HepG2 (cell line): ENCODE measurements at regions not wholly inside any gene's neighbourhood (a gene's known extent, or its start where the extent isn't known, plus 50 kb on each side); places are given as distances from the start of the nearest gene placed in this dataset.

Experiments
- ATAC-seq: fragments of 200-7000 bp; cut with Tn5 transposase; 3 replicates; pipeline ENCODE4 v1.9.1; 2020; ENCODE audit warnings: mild to moderate bottlenecking, moderate library complexity
- BruUV-seq: library from RNA; stranded (reverse); fragments of 400-500 nt; replicated peaks from 2 replicates; lab custom pipeline; 2021; lab: Mats Ljungman, UMichigan
- CTCF ChIA-PET: fragments of 300-600 bp; formaldehyde crosslinking; extraction: SDS; loops from one replicate; lab custom pipeline; 2021; ENCODE audit warnings: low total read pairs, inconsistent platforms, low intra/inter-chr PET ratio; lab: Yijun Ruan, JAX
- POLR2A ChIA-PET: fragments of 350-600 bp; sonication (Branson Sonifier 250); formaldehyde crosslinking; loops from one replicate; lab custom pipeline; 2020; ENCODE audit warnings: antibody characterized with exemption, inconsistent platforms; lab: Yijun Ruan, JAX
- DNase-seq: peaks from one replicate; pipeline ENCODE4 v3.0.0-alpha.2; 2015; ENCODE audit warnings: low spot score
- FAIRE-seq: peaks from 3 replicates; lab custom pipeline; 2011; peaks lifted over from hg19 to GRCh38; lab: Jason Lieb, UNC
- H2AFZ ChIP-seq: one replicate; pipeline ENCODE4 v1.6.1; 2011; ENCODE audit warnings: low read length, inconsistent platforms
- H3K27ac ChIP-seq: fragments of 300-600 bp; 3 replicates; pipeline ENCODE4 v1.8.0; 2011; ENCODE audit warnings: mixed run types, mild to moderate bottlenecking, mixed read lengths, low read length, inconsistent platforms; ENCODE audit not compliant: insufficient read depth; ENCODE audit errors: extremely low read length
- H3K27me3 ChIP-seq, 2 experiments: fragments of 200-600 bp in 1 of 2; 2 replicates in 1 of 2; 3 replicates in 1 of 2; pipeline versions ENCODE4 v1.6.0 to v1.8.0; 2011; ENCODE audit warnings: low read length in 2 of 2, mild to moderate bottlenecking in 2 of 2, moderate library complexity in 2 of 2, inconsistent platforms in 1 of 2; ENCODE audit not compliant: insufficient read depth in 2 of 2, control insufficient read depth in 1 of 2
- H3K36me3 ChIP-seq, 2 experiments: fragments of 200-600 bp in 1 of 2; replicated peaks in 1 of 2; 2 replicates in 1 of 2; 3 replicates in 1 of 2; pipeline versions ENCODE4 v1.5.1 to v1.8.0; 2011; ENCODE audit warnings: low read length in 2 of 2, inconsistent platforms in 1 of 2; ENCODE audit not compliant: insufficient read depth in 2 of 2, control insufficient read depth in 1 of 2
- H3K4me1 ChIP-seq: 2 replicates; pipeline ENCODE4 v1.5.1; 2012; ENCODE audit warnings: low read length, inconsistent platforms; ENCODE audit not compliant: insufficient read depth
- H3K4me2 ChIP-seq: 2 replicates; pipeline ENCODE4 v1.6.0; 2011; ENCODE audit warnings: low read depth, low read length, inconsistent platforms
- H3K4me3 ChIP-seq, 3 experiments: fragments of 200-600 bp in 1 of 3; sonication (generic), shearing (Covaris generic) in 1 of 3; replicated peaks in 1 of 3; 2 replicates each; pipeline ENCODE4 v1.5.1; 2011 to 2016; ENCODE audit warnings: low read length in 3 of 3, inconsistent platforms in 2 of 3, low read depth in 2 of 3, mild to moderate bottlenecking in 2 of 3, control low read depth in 1 of 3, mixed read lengths in 1 of 3; ENCODE audit not compliant: insufficient read depth in 1 of 3
- H3K79me2 ChIP-seq: one replicate; pipeline ENCODE4 v1.6.1; 2011; ENCODE audit warnings: low read length, inconsistent platforms; ENCODE audit not compliant: insufficient read depth
- H3K9ac ChIP-seq: 2 replicates; pipeline ENCODE4 v1.6.0; 2011; ENCODE audit warnings: mild to moderate bottlenecking, low read depth, low read length, inconsistent platforms; ENCODE audit not compliant: insufficient read depth
- H3K9me3 ChIP-seq: 2 replicates; pipeline ENCODE4 v1.5.1; 2012; ENCODE audit warnings: mild to moderate bottlenecking, low read length
- H4K20me1 ChIP-seq: 2 replicates; pipeline ENCODE4 v1.6.0; 2011; ENCODE audit warnings: inconsistent platforms, mild to moderate bottlenecking, low read length, moderate library complexity; ENCODE audit not compliant: insufficient read depth
- AGO2 ChIP-seq: fragments of 200-400 bp; formaldehyde crosslinking; optimal IDR thresholded peaks from 2 replicates; pipeline ENCODE3; 2017; ENCODE audit warnings: mild to moderate bottlenecking, low read depth, low read length, moderate library complexity
- HOXA3 ChIP-seq: sonication (generic); formaldehyde crosslinking; IDR thresholded peaks from 2 replicates; pipeline ENCODE4 v1.5.0; 2020; ENCODE audit warnings: missing genetic modification reagents
- HOXA5 ChIP-seq: sonication (generic); formaldehyde crosslinking; IDR thresholded peaks from 2 replicates; pipeline ENCODE4 v1.4.0; 2020; ENCODE audit warnings: missing genetic modification reagents
- JARID2 ChIP-seq: sonication (generic); formaldehyde crosslinking; IDR thresholded peaks from 2 replicates; pipeline ENCODE4 v1.8.1; 2023; ENCODE audit warnings: missing genetic modification reagents, inconsistent platforms; ENCODE audit not compliant: insufficient replicate concordance
- NCOR1 ChIP-seq: fragments of 200-600 bp; sonication (generic); IDR thresholded peaks from 2 replicates; pipeline ENCODE4 v1.7.0; 2017; ENCODE audit warnings: antibody characterized with exemption, low read length, borderline replicate concordance
- POLR2A ChIP-seq, 2 experiments: IDR thresholded peaks; 2 replicates each; pipeline ENCODE4 v1.6.1; 2011; ENCODE audit warnings: low read depth in 2 of 2, low read length in 2 of 2, mild to moderate bottlenecking in 1 of 2, moderate library complexity in 1 of 2; ENCODE audit not compliant: insufficient read depth in 1 of 2
- SALL1 ChIP-seq: sonication (generic); formaldehyde crosslinking; IDR thresholded peaks from 2 replicates; pipeline ENCODE4 v1.8.0; 2022; ENCODE audit warnings: mild to moderate bottlenecking, missing genetic modification reagents
- SUZ12 ChIP-seq: fragments of 150-350 bp; IDR thresholded peaks from 2 replicates; pipeline ENCODE4 v1.6.1; 2014; ENCODE audit warnings: low read depth, low read length
- TOE1 ChIP-seq: sonication (generic); formaldehyde crosslinking; IDR thresholded peaks from 2 replicates; pipeline ENCODE4 v1.4.0; 2020; ENCODE audit warnings: mild to moderate bottlenecking, missing genetic modification reagents
- YEATS4 ChIP-seq: sonication (generic); formaldehyde crosslinking; IDR thresholded peaks from 2 replicates; pipeline ENCODE4 v1.4.0; 2020; ENCODE audit warnings: missing genetic modification reagents, borderline replicate concordance
- ZNF256 ChIP-seq: sonication (generic); formaldehyde crosslinking; conservative IDR thresholded peaks from 2 replicates; pipeline ENCODE4 v1.4.0; 2020; ENCODE audit warnings: missing genetic modification reagents
- ZNF292 ChIP-seq: sonication (generic); formaldehyde crosslinking; IDR thresholded peaks from 2 replicates; pipeline ENCODE4 v1.8.1; 2022; ENCODE audit warnings: mild to moderate bottlenecking, low read depth, missing genetic modification reagents, borderline replicate concordance
- ZNF343 ChIP-seq: sonication (generic); formaldehyde crosslinking; IDR thresholded peaks from 2 replicates; pipeline ENCODE4 v1.4.0; 2020; ENCODE audit warnings: mild to moderate bottlenecking, missing genetic modification reagents
- ZNF652 ChIP-seq: IDR thresholded peaks from 2 replicates; pipeline ENCODE4 v1.6.1; 2016; ENCODE audit warnings: low read depth, borderline replicate concordance
- ZNF672 ChIP-seq: sonication (generic); formaldehyde crosslinking; IDR thresholded peaks from 2 replicates; pipeline ENCODE4 v1.8.1; 2022; ENCODE audit warnings: missing genetic modification reagents
- WGBS: methylation state at CpG from one replicate; pipeline ENCODE4 v1.1.6; 2017; ENCODE audit warnings: low lambda C conversion rate; 5-methylcytosine and 5-hydroxymethylcytosine counted together
- in situ Hi-C: cut with HindIII; loops from 2 replicates; pipeline ENCODE4 v1.10.0; 2017; ENCODE audit warnings: low pct_unique_long_range_greater_than_20kb; ENCODE audit not compliant: extremely low pct_ligation_motif_present
- intact Hi-C: fragments of 100-400 bp; cut with micrococcal nuclease; formaldehyde crosslinking; loops from one replicate; pipeline ENCODE4 v1.10.0; 2022; ENCODE audit not compliant: unreplicated experiment
- TF ChIP-seq, protein P1 (sequence below): sonication (generic); formaldehyde crosslinking; IDR thresholded peaks from 2 replicates; pipeline ENCODE4 v1.4.0; 2020; ENCODE audit warnings: missing genetic modification reagents, borderline replicate concordance

DNA sequence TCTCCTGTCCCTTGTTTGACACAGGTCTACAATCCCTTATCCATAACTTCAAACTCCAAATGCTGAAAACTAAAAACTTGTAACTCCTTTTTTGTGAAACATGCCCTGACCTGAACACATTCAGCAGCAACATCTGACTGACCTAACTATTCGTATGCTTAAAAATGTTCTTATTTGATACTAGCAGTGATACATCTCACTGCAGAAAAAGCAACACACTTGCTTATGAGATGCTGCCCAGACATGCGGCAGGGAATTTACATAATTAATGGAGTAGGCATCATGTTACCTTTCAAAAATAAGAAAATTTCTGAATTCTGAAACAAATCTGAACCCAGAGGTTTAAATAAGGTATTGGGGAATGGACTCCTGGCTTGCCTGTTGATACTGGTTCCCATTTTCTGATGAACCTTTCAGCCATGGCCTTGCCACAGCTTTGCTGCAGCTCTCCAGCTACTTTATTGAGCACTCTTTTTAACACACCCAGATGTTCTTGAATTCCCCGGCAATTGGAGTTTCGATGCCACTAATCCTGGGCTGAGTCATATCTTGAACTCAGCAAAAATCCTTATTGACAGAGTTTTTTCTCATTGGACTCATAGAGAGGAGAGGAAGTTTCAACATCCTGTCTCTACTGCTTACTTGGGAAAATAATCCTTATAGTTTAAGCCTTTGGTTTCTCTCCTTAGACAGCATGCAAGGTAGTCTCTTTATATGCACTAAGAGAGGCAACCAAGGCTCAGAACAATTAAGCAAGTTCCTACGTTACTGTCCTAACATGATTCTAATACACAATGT, 296.6 kb upstream of the LMCD1 start:
- Histone ChIP-seq H3K79me2 (no peaks in the 10 kb centered on the region), H3K9me3 (no peaks in the 10 kb centered on the region), H3K9ac (no peak overlapping the region), H3K4me2 (no peak overlapping the region), H3K36me3 (no peaks in the 10 kb centered on the region), H2AFZ (no peak overlapping the region), H3K27ac (no peak overlapping the region), H4K20me1 (no peaks in the 10 kb centered on the region)
- WGBS, result 22% methylated on average over 5 of the region's 5 CpGs
- intact Hi-C loops, result no loop called here
- POLR2A ChIA-PET, result no interaction called here
- BruUV-seq, result no TSS peak
- TF ChIP-seq HOXA5 (CRISPR knock-in tag) (no peak), HOXA3 (CRISPR knock-in tag) (no peak), TOE1 (CRISPR knock-in tag) (no peak), ZNF652 (CRISPR knock-in tag) (no peak), YEATS4 (no peak), NCOR1 (no peak), ZNF672 (CRISPR knock-in tag) (no peak), SALL1 (CRISPR knock-in tag) (no peak), ZNF256 (no peak), JARID2 (CRISPR knock-in tag) (no peak), ZNF292 (no peak), ZNF343 (CRISPR knock-in tag) (no peak), AGO2 (no peak), POLR2A (IDR thresholded peaks at IDR 0.05; ENCODE audit: insufficient read depth in 1 of 2, low read depth in 2 of 2, low read length in 2 of 2) (no peak), SUZ12 (no peak)
- TF ChIP-seq, protein P1, sequence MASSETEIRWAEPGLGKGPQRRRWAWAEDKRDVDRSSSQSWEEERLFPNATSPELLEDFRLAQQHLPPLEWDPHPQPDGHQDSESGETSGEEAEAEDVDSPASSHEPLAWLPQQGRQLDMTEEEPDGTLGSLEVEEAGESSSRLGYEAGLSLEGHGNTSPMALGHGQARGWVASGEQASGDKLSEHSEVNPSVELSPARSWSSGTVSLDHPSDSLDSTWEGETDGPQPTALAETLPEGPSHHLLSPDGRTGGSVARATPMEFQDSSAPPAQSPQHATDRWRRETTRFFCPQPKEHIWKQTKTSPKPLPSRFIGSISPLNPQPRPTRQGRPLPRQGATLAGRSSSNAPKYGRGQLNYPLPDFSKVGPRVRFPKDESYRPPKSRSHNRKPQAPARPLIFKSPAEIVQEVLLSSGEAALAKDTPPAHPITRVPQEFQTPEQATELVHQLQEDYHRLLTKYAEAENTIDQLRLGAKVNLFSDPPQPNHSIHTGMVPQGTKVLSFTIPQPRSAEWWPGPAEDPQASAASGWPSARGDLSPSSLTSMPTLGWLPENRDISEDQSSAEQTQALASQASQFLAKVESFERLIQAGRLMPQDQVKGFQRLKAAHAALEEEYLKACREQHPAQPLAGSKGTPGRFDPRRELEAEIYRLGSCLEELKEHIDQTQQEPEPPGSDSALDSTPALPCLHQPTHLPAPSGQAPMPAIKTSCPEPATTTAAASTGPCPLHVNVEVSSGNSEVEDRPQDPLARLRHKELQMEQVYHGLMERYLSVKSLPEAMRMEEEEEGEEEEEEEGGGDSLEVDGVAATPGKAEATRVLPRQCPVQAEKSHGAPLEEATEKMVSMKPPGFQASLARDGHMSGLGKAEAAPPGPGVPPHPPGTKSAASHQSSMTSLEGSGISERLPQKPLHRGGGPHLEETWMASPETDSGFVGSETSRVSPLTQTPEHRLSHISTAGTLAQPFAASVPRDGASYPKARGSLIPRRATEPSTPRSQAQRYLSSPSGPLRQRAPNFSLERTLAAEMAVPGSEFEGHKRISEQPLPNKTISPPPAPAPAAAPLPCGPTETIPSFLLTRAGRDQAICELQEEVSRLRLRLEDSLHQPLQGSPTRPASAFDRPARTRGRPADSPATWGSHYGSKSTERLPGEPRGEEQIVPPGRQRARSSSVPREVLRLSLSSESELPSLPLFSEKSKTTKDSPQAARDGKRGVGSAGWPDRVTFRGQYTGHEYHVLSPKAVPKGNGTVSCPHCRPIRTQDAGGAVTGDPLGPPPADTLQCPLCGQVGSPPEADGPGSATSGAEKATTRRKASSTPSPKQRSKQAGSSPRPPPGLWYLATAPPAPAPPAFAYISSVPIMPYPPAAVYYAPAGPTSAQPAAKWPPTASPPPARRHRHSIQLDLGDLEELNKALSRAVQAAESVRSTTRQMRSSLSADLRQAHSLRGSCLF (CRISPR knock-in tag), result no peak
- TF ChIP-seq, all 625 proteins: peak for 0
- no peak for FAIRE-seq
- DNase-seq, result no peak
- in situ Hi-C loops, result no loop called here
- Histone ChIP-seq H3K27me3 (peaks cover 0 to 3% of the 10 kb centered on the region in 2 experiments; a peak in 2 of 5 replicates), H3K4me3 (no peak overlapping the region), H3K4me1 (no peaks in the 10 kb centered on the region)
- CTCF ChIA-PET, result no interaction called here
- ATAC-seq, result no peak
